ENCODE measurements at regions not wholly inside any gene's neighbourhood (a gene's known extent, or its start where the extent isn't known, plus 50 kb on each side); places are given as distances from the start of the nearest gene placed in this dataset.
"Not testable (repeated sequence)": the region's sequence is repeated elsewhere in the genome, so short reads cannot be mapped to it uniquely, and the experiment has no call there.

DNA sequence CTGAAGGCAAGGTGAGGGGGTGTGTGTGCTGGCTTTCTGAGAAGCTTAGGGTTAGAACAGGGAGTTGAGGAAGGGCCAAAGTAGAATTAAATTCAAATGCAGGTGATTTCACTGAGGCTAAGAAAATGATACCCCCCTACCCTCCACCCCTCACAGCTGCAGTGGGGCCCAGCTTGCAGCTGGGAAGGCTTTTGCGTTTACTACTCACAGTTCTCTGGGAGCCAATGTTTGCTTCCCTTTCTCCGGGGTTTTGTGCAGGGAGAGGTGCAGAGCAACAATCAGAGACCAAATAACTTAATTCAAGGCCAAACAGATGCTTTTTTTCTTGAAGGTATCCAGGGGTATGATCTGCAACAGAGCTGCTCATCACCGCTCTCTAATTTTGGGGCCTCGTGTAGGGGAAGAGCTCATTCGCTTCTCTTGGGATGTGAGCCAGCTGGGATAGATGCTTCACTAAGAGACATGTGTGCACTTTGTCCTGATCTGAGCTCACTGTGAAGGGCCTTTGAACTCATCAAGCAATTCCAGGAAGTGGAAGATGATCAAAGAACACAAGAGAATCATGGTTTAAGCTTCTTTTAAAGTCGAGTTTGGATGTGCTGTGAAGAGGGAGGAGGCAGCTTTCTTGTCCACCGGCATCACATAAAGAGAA, 122.7 kb upstream of the C1GALT1C1 start:
- DNase-seq (ENCODE audit: low spot score) = no peak

DNA sequence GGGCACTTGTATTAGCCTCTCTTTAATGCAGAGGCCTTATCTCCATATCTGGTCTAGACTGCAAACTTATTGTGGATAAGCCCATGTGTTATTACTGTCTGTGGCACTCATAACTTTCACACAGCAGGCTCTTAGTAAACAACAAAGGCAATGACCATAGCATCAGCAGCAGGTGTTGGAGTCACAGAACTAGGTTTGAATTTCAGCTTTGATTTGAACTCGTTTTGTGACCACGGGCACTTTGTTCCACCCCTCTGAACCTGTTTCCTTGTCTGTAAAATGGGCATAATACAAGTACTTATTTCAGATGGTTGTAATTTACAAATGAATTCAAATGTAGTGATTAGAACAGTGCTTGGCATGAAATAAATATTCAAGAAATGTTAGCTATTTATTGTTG, 121.8 kb upstream of the C1GALT1C1 start:
- DNase-seq (ENCODE audit: low spot score) = no peak

DNA sequence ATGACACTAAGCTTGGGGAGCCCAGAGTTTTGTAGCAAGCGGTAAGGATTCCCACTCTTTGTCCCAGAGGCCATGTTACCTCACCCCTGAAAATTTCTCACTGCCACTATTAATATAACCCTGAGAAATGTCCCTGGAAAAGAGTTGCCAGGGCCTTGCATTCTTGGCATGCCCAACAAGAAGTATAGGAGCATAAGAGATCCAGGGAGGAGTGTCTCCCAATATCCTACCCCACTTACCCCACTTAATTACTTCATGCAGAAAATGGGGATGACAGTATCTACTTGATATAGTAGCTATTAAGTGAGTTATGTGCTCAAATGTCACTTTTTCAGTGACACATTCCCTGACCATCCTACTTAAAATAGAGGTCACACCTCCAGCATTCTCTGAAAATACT, 120.5 kb upstream of the C1GALT1C1 start:
- DNase-seq (ENCODE audit: low spot score) = no peak

DNA sequence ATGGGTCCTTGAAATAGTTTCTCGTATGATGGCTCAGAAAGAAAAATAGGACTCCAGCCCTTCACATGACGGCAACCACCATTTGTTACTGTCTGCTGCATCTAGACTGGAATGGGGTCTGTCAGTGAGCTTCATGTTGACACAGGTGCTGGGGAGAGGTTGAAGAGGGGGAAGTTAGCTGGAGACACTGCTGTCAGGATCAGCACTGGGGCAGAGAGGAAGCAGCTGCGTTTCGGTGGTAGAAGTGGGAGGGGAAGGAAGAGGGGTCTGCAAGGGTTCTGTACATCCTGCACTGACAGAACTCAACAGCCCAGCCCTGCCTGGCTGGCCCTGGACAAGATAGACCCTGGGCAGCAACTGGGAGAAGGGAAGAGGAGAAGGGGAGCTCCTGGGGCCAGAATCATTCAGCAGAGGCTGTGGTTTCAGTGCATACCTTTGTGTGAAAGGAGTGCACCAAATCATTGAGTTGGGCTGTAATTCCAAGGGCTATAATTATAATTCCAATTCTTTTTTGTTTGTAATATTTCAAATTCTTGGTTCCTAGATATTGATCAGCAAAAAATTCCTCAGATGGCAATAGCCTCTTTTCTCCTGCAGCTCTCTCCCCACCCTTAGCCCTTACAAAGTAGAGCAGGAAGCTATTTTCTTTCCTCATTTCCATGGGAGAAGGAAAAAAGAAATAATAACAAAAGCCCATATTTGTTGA, 119.4 kb upstream of the C1GALT1C1 start:
- no peak for DNase-seq (ENCODE audit: low spot score)

DNA sequence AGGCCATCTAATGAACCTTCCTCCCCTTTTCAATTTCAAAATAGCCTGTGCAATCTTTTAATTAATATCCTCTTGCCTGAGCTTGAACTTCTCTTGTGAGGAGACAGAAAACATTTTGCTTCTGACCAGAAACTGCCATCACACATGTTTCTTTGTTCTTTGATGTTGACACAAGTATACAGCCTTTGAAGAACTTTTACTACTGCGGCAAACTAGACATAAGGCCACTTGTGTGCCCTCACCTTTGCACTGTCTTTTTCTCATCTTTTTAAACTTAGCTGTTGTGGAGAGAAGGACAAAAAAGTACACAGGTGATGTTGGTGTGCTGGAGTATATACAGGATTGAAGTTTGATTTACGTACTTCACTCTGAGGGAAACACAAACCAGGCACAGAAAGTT, 116.3 kb upstream of the C1GALT1C1 start:
- DNase-seq (ENCODE audit: low spot score) = no peak

DNA sequence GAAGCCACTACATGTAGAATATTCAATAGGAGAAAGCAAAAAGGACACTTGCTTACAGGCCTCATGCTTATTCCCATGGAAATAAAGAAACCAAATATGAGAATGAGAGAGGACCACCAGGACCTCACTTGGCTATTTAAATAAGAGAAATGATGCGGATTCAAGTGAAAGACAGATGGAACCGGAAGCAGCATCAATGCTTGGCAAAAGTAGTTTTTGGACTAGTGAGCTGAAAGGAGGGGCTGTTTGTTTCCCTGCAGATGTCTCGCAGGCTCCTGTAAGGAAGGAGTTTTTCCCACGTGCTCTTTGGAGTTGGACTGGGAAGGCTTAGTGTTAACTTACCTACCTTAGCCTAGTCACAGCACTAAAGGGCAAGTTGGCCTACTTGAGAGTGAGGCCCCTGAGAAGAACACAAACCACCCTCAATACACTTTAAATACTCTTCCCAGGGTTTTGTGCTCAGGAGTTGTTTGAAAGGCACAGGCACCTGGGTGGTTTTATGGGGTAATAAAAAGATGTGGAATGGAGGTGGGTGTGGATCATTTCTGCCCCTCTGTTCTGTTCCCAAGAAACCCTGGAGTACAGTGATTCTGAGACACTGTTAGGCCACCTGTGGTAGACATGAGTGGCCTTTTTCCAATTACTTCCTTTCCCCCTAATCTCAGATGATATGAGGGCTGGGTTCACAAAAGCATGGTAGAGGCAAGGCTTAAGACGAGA, 113.3 kb upstream of the C1GALT1C1 start:
- DNase-seq (ENCODE audit: low spot score) = no peak

DNA sequence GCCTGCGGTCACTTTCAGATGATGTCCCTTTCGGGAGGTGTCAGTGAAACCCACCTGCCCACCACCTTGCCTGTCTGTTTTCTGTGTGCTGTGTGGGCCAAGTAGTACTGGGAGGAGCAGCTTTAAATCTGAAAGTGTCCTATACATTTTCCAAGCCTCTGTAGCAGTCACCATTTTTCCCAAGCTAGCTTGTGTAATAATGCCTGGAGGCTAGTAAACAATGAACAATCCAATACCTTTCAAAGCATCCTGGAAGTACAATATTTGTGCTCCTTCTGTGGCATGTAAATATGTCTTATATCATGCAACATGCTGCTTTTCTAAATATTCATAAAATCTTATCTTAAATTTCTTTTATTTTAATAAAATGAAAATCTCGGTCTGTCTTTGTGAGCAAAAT, 111.6 kb upstream of the C1GALT1C1 start:
- no peak for DNase-seq (ENCODE audit: low spot score)

DNA sequence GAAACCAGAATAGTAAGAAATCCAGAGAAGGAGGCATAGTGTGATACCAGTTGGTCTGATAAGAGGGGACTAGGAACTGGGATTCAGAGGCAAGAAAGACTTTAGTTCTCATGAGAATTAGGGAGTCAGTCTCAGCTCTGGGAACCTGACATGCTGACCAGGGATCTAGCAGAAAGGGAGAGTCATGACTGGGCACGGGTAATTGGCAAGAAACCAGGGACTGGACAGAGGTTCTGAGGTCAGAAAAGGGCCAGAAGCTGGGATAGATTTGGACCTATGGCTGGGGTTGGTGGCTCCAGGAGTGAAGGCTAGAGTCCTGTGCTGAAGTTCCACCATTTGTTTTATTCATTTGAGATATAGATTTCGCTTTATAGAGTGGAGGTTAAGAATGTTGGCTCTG, 110.2 kb upstream of the C1GALT1C1 start:
- DNase-seq (ENCODE audit: low spot score) = no peak

DNA sequence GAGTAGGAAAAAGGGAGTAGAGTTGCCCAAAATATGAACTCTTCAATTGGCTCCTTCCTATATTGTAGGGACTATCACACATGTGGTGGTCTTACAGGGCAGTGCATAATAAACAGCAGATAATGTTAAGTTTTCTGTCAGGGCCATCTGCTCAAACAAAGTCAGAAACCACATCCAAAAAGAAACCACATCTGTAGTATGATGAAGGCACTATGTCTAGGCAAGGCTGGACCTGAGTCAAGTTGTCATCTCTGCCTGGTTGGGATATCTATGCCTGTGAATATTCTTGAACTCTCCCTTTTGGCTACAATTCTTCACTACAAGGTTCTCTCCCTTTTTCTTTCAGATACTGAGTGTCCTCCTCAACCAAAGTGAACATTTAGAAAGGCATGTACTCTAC, 109.4 kb upstream of the C1GALT1C1 start:
- DNase-seq (ENCODE audit: low spot score) = no peak

DNA sequence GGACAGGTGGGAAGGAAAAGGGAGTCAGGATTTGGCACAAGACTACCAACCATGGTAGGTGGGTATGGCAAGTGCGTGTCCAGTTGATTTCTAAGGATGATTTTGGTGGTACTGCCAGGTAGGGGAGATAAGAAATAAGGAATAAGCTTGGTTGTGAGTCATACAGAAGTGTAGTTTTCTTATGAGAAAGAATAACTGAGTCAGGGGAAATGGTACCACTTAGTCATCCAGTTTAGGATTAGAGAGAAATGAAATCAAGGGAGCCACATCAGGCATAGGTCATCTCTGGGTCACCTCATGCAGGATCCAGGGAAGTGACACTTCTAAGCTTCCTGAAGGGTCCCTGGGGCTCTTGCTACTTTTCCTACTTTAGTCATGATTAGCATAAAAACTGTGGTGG, 107.1 kb upstream of the C1GALT1C1 start:
- no peak for DNase-seq (ENCODE audit: low spot score)

DNA sequence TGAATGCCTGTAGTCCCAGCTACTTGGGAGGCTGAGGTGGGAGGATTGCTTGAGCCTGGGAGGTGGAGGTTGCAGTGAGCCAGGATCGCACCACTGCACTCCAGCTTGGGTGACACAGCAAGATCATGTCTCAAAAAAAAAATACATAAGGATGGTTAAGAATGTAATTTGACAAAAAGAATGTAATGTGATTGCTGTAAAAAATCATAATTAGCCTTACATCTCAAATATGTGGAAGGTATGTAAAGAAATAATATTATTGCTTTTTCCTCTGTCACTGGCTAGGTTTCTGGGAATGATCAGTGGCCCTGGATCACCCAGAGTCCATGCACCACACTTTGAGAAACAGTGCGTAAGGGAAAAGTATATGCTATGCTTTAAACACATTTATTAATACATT, 106.1 kb upstream of the C1GALT1C1 start:
- no peak for DNase-seq (ENCODE audit: low spot score)

DNA sequence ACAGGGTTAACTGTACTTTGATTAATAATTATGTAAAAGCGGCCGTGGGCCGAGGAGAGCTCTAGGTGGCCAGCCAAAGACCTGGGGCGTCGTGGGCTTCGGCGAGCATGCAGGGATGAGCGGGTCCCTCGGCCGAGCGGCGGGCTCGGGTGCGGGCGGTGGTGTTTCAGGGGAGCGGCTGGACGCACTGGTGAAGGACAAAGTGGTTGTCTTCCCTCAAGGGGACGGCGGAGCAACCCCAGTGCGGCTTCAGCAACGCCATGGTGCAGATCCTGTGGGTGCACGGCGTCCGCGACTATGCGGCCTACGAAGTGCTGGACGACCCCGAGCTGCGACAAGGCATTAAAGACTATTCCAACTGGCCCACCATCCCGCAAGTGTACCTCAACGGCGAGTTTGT, 103.0 kb upstream of the C1GALT1C1 start:
- no peak for DNase-seq (ENCODE audit: low spot score)

DNA sequence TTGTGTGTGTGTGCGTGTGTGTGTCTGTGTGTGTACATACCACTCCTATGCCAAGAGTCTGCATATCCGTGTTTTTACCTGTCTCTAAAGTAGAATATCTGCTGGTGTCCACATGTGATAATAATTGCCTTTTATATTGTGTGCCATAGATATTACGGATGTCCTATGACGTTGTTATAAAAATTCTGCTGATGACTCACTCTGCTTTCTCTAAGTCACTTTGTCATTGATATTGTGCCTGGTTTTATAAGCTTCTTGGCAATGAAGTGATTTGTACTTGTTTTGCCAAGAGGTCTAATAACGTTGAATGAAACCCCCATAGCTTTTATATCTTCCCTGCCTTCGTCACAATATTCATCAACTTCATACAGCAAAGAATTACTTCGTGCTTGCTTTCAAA, 102.6 kb upstream of the C1GALT1C1 start:
- no peak for DNase-seq (ENCODE audit: low spot score)

DNA sequence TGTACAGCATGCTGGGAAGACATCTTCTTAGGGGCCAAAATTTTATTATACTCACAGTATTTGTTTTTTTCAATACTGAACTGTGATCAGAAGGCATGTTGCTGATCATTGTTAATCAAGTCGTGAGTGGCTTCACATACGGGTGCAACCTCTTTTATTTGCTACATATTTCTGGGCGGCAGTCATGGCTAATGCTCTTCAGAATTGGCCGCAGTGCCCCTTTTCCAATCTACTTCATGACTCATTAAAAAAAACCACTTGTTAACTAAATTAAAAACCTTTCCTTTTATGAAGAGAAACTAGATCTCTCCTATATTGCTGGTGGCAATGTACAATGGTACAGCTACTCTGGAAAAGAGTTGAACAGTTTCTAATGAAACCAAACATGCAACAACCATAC, 101.5 kb upstream of the C1GALT1C1 start:
- no peak for DNase-seq (ENCODE audit: low spot score)

DNA sequence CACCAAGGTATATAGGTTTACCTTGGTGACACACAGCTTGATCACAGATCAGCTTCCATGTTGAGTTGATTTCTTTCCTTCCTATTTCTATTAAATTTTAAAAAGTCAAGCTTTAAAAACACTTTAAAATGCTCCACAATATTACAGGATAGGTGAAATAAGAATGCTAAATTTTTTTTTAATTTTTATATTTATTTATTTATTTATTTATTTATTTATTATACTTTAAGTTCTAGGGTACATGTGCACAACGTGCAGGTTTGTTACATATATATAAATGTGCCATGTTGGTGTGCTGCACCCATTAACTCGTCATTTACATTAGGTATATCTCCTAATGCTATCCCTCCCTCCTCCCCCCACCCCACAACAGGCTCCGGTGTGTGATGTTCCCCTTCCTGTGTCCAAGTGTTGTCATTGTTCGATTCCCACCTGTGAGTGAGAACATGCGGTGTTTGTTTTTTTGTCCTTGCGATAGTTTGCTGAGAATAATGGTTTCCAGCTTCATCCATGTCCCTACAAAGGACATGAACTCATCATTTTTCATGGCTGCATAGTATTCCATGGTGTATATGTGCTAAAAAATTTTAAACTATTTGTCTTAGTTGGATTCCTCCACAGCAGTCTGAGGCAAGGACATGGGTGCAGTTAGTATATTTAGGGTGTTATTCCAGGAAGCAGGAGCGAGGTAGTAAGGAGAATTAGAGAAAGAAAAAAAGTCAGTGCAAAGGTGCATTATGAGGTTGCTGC, 99.8 kb upstream of the C1GALT1C1 start:
- DNase-seq (ENCODE audit: low spot score) = not testable (repeated sequence)

DNA sequence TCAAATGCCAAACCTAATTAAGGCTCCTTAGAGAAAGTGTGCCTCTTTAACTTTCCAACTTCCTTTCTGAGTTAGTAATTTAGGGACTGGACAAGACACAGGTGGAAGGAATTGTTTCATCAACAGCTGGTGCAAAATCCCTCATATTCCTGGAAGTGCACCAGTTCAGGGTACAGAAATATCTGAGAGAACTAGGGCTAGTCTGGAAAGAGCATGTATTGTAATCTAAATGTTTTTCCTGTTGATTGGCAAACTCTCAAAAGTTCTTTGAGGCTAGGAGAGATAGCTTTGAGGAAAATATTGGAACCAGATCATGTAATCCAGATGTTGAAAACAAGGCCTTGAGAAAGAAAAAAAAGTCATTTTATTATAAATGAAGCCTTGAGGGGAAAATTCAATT, 98.1 kb upstream of the C1GALT1C1 start:
- DNase-seq (ENCODE audit: low spot score) = no peak

DNA sequence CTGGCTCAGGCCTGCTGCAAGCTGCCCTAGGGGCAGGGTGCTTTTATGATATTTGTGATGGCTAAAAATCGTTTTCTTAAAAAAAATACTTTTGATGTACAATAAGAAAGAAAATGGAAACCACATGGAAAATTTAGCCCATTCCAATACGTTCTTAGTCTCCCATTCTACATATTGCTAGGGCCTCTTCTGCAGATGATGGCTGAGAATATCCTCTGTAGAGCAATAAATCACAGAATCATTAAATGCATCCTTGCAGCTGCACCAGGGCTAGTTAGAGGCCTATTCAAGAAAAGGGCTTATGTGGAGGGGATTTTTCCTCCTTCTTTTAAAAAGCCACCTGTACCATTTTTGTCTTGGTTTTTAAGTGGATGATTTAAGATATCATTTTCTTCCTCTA, 97.6 kb upstream of the C1GALT1C1 start:
- no peak for DNase-seq (ENCODE audit: low spot score)

DNA sequence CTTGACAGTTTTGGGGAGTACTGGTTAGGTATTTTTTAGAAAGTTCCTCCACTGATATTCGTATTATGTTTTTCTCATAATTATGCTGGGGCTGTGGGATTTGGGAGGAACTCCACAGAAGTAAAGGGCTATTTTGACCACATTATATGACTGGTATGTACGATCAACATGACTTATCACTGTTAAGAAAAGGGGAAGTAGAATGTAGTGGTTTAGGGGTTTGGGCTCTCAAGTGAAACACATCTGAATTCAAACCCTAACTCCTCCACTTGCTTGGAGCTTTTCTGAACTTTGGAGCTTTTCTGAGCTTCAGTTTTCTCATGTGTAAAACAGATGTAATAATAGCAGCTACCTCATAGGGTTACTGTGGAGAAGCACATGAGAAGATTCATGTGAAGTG, 96.4 kb upstream of the C1GALT1C1 start:
- DNase-seq (ENCODE audit: low spot score) = no peak

DNA sequence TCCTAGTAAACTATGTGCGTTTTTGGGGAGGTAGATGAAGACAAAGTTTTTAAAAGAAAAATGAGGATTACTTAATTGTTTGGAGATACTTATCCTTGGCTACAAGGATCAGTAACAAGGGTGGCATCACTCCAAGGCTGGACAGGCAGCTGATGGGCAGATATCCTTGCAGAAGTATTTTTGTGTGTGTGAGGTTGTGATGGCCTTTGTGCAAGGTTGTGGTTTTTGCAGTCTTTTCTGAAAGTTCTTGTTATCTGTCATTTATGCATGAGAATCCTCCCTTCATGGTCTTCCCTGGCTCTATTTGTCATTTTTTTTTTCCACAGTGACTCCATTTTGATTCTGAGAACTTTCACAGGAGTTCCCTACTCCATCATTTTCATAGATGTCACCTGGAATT, 96.0 kb upstream of the C1GALT1C1 start:
- DNase-seq (ENCODE audit: low spot score) = no peak

DNA sequence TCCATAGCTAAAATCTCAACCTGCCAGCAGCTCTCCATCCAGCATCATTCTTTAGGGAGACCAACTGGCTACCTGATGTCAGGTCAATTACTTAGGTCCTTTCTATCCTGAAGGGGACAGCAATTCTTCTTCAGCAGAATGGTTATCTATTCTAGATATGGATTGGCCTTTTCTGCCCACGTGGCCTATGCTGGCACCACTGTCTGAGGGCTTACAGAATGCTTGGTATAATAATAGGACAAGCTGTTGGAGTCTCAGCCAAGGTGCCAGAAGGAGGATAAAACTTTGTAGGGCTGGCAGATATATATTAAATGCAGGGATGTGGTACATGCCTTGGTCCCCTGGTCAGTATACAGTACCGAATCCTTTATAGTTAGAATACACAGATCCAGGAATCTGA, 89.8 kb upstream of the C1GALT1C1 start:
- DNase-seq (ENCODE audit: low spot score) = no peak

DNA sequence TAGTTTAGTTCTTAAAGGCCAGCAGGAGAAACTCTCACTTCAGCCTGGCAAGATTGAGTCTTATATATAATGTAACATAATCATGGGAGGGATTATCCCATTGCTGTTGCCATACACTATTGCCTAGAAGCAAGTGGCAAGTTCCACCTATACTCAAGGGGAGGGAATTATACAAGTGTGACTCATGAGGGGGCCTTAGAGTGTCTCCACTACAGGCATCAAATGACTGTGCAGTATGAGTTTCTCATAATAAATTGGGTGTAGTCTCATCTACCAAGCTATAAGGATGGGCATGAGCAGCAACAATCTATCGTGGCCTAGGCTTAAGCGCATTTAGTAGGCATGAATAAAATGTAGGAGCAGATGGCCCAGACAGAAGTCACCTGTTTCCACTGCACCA, 89.1 kb upstream of the C1GALT1C1 start:
- no peak for DNase-seq (ENCODE audit: low spot score)

DNA sequence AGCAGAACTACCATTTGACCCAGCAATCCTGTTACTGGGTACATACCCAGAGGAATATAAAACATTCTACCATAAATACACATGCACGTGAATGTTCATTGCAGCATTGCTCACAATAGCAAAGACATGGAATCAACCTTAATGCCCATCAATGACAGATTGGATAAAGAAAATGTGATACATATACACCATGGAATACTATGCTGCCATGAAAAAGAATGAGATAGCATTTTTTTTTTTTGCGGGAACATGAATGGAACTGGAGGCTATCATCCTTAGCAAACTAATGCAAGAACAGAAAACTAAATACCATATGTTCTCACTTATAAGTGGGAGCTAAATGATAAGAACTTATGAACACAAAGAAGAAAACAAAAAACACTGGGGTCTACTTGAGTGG, 72.5 kb upstream of the C1GALT1C1 start:
- not testable (repeated sequence) for DNase-seq (ENCODE audit: low spot score)

DNA sequence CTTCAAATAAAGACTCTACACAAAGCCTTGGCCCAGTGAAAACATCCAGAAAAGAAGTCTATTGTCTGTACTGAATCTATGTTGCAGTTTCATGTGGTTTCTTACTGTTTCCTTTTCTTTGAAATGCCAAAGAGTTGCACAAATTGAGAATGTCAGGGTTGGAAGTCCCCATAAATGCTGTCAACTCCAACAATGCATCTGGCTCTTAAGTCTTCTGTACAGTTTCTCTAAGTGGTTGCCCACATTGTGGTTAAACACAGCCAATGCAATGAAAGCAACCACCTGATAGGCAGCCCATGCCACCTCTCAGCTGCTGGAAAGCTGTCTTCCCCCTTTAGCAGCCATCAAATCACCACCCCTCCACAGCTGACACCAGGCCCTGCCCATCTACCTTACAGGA, 67.2 kb upstream of the C1GALT1C1 start:
- no peak for DNase-seq (ENCODE audit: low spot score)

Data from pons (tissue), 1 donor.